NCI-H2107 (cell line): ENCODE measurements at regions not wholly inside any gene's neighbourhood (a gene's known extent, or its start where the extent isn't known, plus 50 kb on each side); places are given as distances from the start of the nearest gene placed in this dataset.
"Not testable (repeated sequence)": the region's sequence is repeated elsewhere in the genome, so short reads cannot be mapped to it uniquely, and the experiment has no call there.

ENCODE experiments used
- DNase-seq: peaks from one replicate; lab custom pipeline; 2025; lab: John Stamatoyannopoulos, UW

GRCh38 chr1:190667914-190668313 is 190.2 kb upstream of the BRINP3 start:
- no peak for DNase-seq

GRCh38 chr1:190679044-190679443 is 201.4 kb upstream of the BRINP3 start:
- DNase-seq, result no peak

- DNase-seq, result no peak
Measured at GRCh38 chr1:190679454-190679853, 201.8 kb upstream of the BRINP3 start.

- no peak for DNase-seq
Measured at GRCh38 chr1:190679983-190680382, 202.3 kb upstream of the BRINP3 start.

GRCh38 chr1:190685676-190686075 is 208.0 kb upstream of the BRINP3 start:
- no peak for DNase-seq

- DNase-seq, result no peak
Measured at GRCh38 chr1:190688096-190688495, 210.4 kb upstream of the BRINP3 start.

- DNase-seq, result not testable (repeated sequence)
Measured at GRCh38 chr1:190698488-190698887, 220.8 kb upstream of the BRINP3 start.

GRCh38 chr1:190699165-190699564 is 221.5 kb upstream of the BRINP3 start:
- DNase-seq, result no peak

GRCh38 chr1:190708418-190709057 is 230.9 kb upstream of the BRINP3 start:
- DNase-seq, result no peak

GRCh38 chr1:190711069-190711468 is 233.4 kb upstream of the BRINP3 start:
- no peak for DNase-seq

- DNase-seq, result no peak
Measured at GRCh38 chr1:190717055-190717454, 239.4 kb upstream of the BRINP3 start.

GRCh38 chr1:190736971-190737590 is 259.4 kb upstream of the BRINP3 start:
- no peak for DNase-seq

GRCh38 chr1:190738317-190738716 is 260.7 kb upstream of the BRINP3 start:
- DNase-seq, result no peak

- no peak for DNase-seq
Measured at GRCh38 chr1:190739926-190740325, 262.3 kb upstream of the BRINP3 start.

GRCh38 chr1:190747704-190748103 is 270.0 kb upstream of the BRINP3 start:
- DNase-seq, result no peak

GRCh38 chr1:190752131-190752530 is 274.5 kb upstream of the BRINP3 start:
- DNase-seq, result no peak

GRCh38 chr1:190754666-190755065 is 277.0 kb upstream of the BRINP3 start:
- DNase-seq, result peak; percentile 23

- no peak for DNase-seq
Measured at GRCh38 chr1:190759807-190760206, 282.1 kb upstream of the BRINP3 start.

- DNase-seq, result no peak
Measured at GRCh38 chr1:190762325-190762724, 284.7 kb upstream of the BRINP3 start.

GRCh38 chr1:190792873-190793272 is 315.2 kb upstream of the BRINP3 start:
- DNase-seq, result no peak

- no peak for DNase-seq
Measured at GRCh38 chr1:190807629-190808028, 330.0 kb upstream of the BRINP3 start.

- no peak for DNase-seq
Measured at GRCh38 chr1:190808035-190808434, 330.4 kb upstream of the BRINP3 start.

GRCh38 chr1:190809312-190809711 is 331.6 kb upstream of the BRINP3 start:
- DNase-seq, result no peak

- DNase-seq, result no peak
Measured at GRCh38 chr1:190812996-190813395, 335.3 kb upstream of the BRINP3 start.
